Stimulated activated CD4-positive, alpha-beta T cell treated with anti-CD3 and anti-CD28 coated beads, Interleukin-15, amount 100 ng/mL, for 24 hours (primary cell): ENCODE measurements at regions not wholly inside any gene's neighbourhood (a gene's known extent, or its start where the extent isn't known, plus 50 kb on each side); places are given as distances from the start of the nearest gene placed in this dataset.

Experiments
- DNase-seq: peaks from one replicate; pipeline ENCODE4 v3.0.0-alpha.2; 2020

- DNase-seq: no peak
Observed at GRCh38 chr2:136448986-136449780, 316.2 kb upstream of the THSD7B start.

GRCh38 chr2:136448432-136448831 lies 316.9 kb upstream of the THSD7B start:
- no peak for DNase-seq

- no peak for DNase-seq
Observed at GRCh38 chr2:136444323-136444722, 321.0 kb upstream of the THSD7B start.

- DNase-seq: no peak
Observed at GRCh38 chr2:136443661-136444060, 321.7 kb upstream of the THSD7B start.

DNA sequence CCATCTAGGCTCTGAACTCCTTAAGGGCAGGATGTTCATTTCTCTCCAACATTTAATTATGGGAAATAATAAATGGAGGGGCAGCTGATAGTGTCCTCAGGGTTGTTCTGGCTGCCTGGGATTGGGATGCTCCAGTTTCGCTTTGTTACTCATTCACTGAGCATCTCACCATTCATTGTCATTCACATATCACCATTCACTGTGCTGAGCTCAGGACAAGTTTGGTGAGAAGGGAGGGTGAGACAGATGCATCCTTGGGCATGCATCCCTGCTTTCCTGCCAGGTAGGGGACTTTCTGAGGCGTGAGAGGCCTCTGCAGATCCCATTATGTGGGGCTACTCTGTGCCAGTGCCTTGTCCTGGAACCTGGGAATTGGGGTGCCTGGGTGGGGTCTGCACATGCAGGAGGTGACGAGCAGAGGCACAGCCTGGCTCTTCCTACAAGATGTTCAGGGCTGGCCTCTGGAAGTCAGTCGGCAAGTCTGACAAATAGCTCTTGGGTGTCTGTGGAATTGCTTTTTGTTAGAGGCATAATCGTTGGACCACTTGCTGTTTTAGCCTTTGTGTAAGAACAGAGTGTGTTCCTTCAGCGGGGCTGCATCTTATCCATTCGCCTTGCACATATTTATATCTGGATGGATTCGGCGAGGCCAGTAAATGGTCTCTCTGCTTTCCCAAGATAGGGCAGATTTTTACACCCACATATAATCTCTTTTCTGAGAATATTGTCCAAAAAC lies 323.2 kb upstream of the THSD7B start:
- no peak for DNase-seq

- DNase-seq: no peak
Observed at GRCh38 chr2:136439064-136439676, 321.2 kb upstream of the CXCR4 start.

GRCh38 chr2:136437461-136437860 lies 319.5 kb upstream of the CXCR4 start:
- DNase-seq: no peak

DNA sequence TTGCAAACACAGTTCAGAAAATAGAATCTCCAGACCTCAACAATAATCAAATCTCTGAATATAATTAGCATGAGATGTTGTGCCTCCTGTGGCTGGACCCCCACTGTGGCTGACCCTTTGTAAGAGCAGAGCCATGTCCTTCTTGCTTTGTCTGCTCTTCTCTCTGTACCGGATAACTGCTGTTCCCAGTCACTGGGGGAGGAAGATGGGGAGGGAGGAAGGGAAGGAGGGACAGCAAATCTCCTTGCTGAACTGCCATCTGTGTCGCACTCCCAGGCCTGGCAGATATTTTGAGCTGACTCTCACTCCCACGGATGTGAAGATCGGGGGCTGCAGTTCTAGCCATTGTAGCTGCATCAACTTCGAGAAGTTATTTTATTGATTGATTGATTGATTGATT lies 319.0 kb upstream of the CXCR4 start:
- no peak for DNase-seq

- DNase-seq: no peak
Observed at GRCh38 chr2:136434251-136434715, 316.3 kb upstream of the CXCR4 start.

GRCh38 chr2:136433261-136433660 lies 315.3 kb upstream of the CXCR4 start:
- no peak for DNase-seq

DNA sequence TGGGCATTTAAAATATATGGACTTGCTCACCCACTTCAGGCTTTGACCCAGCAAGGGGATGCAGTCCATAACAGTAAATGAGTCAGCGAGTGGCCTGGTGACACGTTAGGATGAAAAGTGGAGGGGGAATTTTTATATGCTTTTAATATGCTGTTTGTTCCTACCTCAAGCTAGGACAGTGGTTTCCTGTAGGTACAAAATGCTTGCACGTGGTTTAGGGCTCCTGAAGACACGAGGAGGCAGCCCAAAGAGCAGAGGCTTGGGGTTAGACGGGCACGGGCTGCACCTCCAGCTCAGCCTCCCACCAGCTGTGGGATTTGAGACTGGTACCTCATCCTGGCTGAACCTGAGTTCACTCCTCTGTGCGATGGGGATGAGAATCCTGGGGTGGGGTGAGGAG lies 306.2 kb upstream of the CXCR4 start:
- peak; percentile 17 for DNase-seq

DNA sequence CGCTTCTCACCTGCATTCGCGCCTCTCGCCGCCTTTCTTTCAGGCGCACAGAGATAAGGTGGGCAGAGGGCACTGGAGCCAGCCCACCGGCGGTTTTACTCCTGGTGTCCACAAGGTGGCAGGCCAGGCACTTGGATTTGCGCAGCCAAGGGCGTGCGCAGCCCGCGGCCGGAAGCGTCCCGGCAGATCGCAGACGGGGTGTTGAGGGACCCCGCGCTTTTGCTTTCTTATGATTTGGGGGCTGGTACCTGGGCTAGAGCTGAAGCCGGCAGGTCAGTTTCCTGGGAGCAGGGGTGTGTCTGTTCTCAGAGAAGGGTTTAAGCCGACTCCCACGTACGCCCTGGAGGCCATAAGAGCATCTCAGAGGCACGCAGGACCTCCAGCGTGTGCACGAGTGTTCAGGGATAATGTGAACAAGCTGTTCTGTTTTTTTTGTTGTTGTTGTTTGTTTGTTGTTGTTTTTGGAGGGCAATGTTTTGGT lies 305.6 kb upstream of the CXCR4 start:
- peak; percentile 91 for DNase-seq

DNA sequence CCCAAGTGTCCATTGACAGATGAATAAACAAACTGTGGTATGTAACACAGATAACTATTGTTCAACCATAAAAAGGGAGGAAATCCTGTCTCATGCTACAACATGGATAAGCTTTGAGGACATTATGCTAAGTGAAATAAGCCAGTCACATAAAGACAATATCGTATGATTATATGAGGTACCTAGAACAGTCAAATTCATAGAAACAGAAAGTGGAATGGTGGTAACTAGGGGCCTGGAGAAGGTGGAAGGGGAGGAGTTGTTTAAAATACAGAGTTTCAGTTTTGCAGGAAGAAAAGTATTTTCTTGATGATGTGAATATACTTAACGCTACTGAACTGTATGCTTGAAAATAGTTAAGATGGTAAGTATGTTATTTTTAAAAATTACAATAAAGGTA lies 304.6 kb upstream of the CXCR4 start:
- no peak for DNase-seq

GRCh38 chr2:136420346-136420745 lies 302.4 kb upstream of the CXCR4 start:
- DNase-seq: no peak

GRCh38 chr2:136411946-136412345 lies 294.0 kb upstream of the CXCR4 start:
- no peak for DNase-seq

- no peak for DNase-seq
Observed at GRCh38 chr2:136410673-136411072, 292.7 kb upstream of the CXCR4 start.

DNA sequence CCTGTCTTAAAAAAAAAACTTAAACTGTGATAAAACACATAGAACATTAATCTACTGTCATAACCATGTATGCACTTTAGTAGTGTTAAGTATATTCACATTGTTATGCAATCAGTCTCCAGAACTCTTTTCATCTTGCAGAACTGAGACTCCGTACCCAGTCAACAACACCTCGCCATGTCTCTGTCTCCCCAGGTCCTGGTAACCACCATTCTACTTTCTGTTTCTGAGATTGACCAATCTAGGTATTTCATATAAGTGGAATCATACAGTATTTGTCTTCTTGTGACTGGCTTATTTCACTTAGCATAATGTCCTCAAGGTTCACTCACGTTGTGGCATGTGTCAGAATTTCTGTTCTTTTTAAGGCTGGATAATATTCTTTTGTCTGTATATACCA lies 290.8 kb upstream of the CXCR4 start:
- DNase-seq: no peak

- no peak for DNase-seq
Observed at GRCh38 chr2:136407952-136408318, 290.0 kb upstream of the CXCR4 start.

- no peak for DNase-seq
Observed at GRCh38 chr2:136407117-136407951, 289.4 kb upstream of the CXCR4 start.

GRCh38 chr2:136404925-136405324 lies 287.0 kb upstream of the CXCR4 start:
- no peak for DNase-seq

DNA sequence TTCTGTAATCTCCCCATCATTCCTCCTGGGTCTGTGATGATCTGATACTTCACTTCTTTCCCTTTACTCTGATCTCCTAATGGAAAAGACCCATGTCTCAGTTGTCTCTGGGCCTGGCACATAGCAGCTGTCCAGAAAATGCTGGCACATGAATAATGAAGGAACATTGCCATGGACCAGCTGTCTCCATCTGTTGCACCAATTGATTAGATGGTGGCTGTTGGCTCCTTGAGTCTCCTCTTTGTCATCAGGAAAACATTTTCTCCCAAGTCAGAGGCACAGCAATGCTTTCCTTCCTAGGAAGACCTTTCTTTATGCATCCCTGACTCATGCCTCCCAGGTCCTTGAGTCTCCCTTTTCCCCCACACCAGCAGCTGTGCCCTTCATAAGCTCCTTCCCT lies 286.2 kb upstream of the CXCR4 start:
- no peak for DNase-seq

GRCh38 chr2:136402281-136402680 lies 284.3 kb upstream of the CXCR4 start:
- no peak for DNase-seq
